ENCODE measurements at regions not wholly inside any gene's neighbourhood (a gene's known extent, or its start where the extent isn't known, plus 50 kb on each side); places are given as distances from the start of the nearest gene placed in this dataset.

- TF ChIP-seq CTCF (IDR thresholded peaks at IDR 0.05; ENCODE audit: poor library complexity) (no peak), EZH2 (IDR thresholded peaks at IDR 0.05; ENCODE audit: borderline replicate concordance) (no peak)
Observed at GRCh38 chr5:56440871-56441740, 208.0 kb upstream of the ANKRD55 start.
